Activated T-helper 1 cell treated with anti-CD3 and anti-CD28 coated beads, Interleukin-12 subunit alpha, Interleukin-12 subunit beta, Interleukin-2, Interleukin-4 antibody, amounts not matched to agents 30 ng/mL and 10 ng/mL and 1 ng/mL, durations not matched to agents 14 hours and 24 hours and 36 hours (primary cell): ENCODE measurements at regions not wholly inside any gene's neighbourhood (a gene's known extent, or its start where the extent isn't known, plus 50 kb on each side); places are given as distances from the start of the nearest gene placed in this dataset.

Experiments used
- DNase-seq: peaks from one replicate; pipeline ENCODE4 v3.0.0; 2021; ENCODE audit warnings: low spot score
- H3K27ac Mint-ChIP-seq: one replicate; pipeline ENCODE4 v1.8.0; 2021; ENCODE audit warnings: mild to moderate bottlenecking, mixed read lengths
- H3K27me3 Mint-ChIP-seq: one replicate; pipeline ENCODE4 v1.8.0; 2022; ENCODE audit warnings: mild to moderate bottlenecking, moderate library complexity, mixed read lengths; ENCODE audit not compliant: insufficient read depth
- H3K36me3 Mint-ChIP-seq: one replicate; pipeline ENCODE4 v1.8.0; 2021; ENCODE audit warnings: low read depth, mixed read lengths
- H3K4me1 Mint-ChIP-seq: one replicate; pipeline ENCODE4 v1.8.0; 2021; ENCODE audit warnings: low read depth, mixed read lengths
- H3K4me3 Mint-ChIP-seq: one replicate; pipeline ENCODE4 v1.8.0; 2021; ENCODE audit warnings: mild to moderate bottlenecking, moderate library complexity, mixed read lengths
- H3K9me3 Mint-ChIP-seq: one replicate; pipeline ENCODE4 v1.8.0; 2021; ENCODE audit warnings: mixed read lengths
- intact Hi-C: fragments of 100-400 bp; cut with micrococcal nuclease; formaldehyde crosslinking; loops from one replicate; pipeline ENCODE4 v1.15.1; 2024

- H3K27ac Mint-ChIP-seq: no peak overlapping the region
- H3K36me3 Mint-ChIP-seq: no peaks in the 10 kb centered on the region
- intact Hi-C loops: no loop called here
- no peak for DNase-seq
- H3K4me1 Mint-ChIP-seq: no peaks in the 10 kb centered on the region
- no peaks in the 10 kb centered on the region for H3K9me3 Mint-ChIP-seq
- no peaks in the 10 kb centered on the region for H3K27me3 Mint-ChIP-seq
- H3K4me3 Mint-ChIP-seq: no peak overlapping the region
These were observed 442.3 kb upstream of the MKI67 start for GRCh38 chr10:128568491-128568890.

DNA sequence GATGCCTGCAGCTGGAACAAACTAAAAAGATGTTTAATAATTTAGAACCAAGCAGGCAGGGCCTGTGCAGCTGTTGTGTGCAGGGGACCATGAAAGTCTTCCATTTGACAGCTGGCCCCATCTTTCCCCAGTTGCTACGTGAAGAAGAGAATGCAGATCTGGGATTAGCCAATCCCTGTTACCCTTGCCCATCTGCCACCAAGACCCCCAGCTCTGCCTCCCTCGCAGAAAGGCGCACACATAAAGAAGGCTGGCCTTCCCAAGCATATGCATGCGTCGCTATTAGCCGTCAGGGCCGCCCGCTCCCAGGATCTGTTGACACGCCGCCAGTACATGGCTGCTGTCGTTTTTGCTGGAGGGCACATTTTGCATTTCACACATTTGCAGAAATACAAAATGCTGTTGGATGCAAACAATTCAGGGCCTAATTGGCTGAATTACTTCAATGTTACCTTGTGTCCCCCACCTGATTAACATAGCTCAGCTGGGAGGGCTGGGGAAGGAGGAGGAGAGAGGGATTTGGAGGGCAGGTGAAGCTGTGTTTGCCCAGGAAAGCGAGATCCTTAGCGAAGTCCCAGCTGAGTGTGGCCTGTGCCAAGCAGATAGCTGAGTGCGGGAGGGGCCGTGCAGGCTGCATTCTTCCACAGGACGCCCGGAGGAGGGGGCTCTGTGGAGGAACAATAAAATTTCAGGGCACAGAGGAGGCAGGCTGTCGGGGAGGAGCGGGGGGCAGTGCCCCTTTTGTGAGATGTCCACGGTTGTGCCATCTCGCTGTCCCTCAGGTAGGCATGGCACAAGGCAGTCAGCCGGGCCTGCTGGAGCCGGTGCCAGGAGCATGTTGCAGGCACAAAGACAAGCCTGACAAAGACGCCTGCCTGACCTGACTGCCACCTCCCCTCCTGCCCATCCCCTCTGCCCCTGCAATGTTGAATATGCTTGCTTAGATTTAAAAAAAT, 443.0 kb upstream of the MKI67 start:
- no peak for DNase-seq
- Mint-ChIP-seq H3K36me3 (no peaks in the 10 kb centered on the region), H3K9me3 (no peaks in the 10 kb centered on the region), H3K27me3 (no peaks in the 10 kb centered on the region), H3K27ac (no peak overlapping the region), H3K4me3 (no peak overlapping the region), H3K4me1 (no peaks in the 10 kb centered on the region)
- intact Hi-C loops: no loop called here

DNA sequence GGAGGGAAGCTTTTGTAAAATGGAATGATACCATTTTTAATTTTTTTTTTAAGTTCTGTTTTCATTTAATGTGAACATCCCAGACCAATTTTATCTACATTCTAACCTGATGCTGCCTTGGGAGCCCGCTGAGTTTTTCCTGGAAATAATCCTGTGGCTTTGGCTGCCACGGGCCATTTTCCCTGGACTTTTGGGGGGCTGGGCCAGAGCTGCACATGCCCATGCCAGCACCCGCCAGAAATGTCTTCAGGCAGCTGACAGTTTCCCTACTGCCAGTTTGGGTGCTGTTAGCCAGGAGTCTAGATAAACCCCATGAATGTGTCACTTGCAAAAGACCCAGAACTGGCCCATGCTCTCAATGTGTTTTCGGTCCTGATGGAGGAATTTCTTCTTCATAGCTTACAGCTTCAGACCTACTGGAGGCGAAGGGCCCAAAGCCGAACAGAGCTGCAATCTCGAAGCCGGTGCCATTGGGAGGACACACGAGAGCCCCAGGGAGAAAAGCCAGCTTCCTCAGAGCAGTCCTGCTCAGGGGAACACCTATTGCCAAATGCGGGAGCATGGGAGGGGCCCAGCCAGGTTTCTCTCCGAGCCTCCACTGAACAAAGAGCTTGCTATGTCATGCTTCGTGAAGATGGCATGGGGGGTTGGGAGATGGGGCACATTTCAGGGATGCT, 444.2 kb upstream of the MKI67 start:
- DNase-seq: no peak
- H3K4me3 Mint-ChIP-seq: no peak overlapping the region
- no peaks in the 10 kb centered on the region for H3K4me1 Mint-ChIP-seq
- no peaks in the 10 kb centered on the region for H3K36me3 Mint-ChIP-seq
- H3K9me3 Mint-ChIP-seq: no peaks in the 10 kb centered on the region
- no peak overlapping the region for H3K27ac Mint-ChIP-seq
- H3K27me3 Mint-ChIP-seq: no peaks in the 10 kb centered on the region
- intact Hi-C loops: no loop called here

DNA sequence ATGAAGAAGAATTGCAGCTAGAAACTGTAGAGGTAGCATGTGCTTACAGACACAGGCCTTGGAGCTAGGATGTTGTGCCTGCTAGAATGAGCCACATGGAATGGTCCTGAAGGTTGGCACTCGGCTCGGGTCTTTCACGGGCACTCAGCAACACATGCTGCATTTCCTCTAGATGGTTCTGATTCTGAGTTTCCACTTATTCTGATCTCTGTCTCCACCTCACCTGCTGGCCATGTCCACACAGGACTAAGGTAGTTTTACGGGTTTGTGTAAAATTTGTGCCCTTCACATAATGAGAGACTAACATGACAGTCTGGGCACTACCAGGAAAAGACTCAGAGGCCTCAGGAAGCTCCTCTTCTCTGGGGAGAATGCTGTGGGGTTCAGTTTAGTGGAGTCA, 444.8 kb upstream of the MKI67 start:
- no peak overlapping the region for H3K27ac Mint-ChIP-seq
- intact Hi-C loops: no loop called here
- no peaks in the 10 kb centered on the region for H3K36me3 Mint-ChIP-seq
- H3K9me3 Mint-ChIP-seq: no peaks in the 10 kb centered on the region
- no peaks in the 10 kb centered on the region for H3K27me3 Mint-ChIP-seq
- H3K4me3 Mint-ChIP-seq: no peak overlapping the region
- no peak for DNase-seq
- H3K4me1 Mint-ChIP-seq: no peaks in the 10 kb centered on the region

GRCh38 chr10:128571745-128572144, 445.5 kb upstream of the MKI67 start:
- H3K4me3 Mint-ChIP-seq: no peak overlapping the region
- H3K36me3 Mint-ChIP-seq: no peaks in the 10 kb centered on the region
- no peak overlapping the region for H3K27ac Mint-ChIP-seq
- intact Hi-C loops: no loop called here
- no peaks in the 10 kb centered on the region for H3K4me1 Mint-ChIP-seq
- DNase-seq: no peak
- no peaks in the 10 kb centered on the region for H3K27me3 Mint-ChIP-seq
- no peaks in the 10 kb centered on the region for H3K9me3 Mint-ChIP-seq

DNA sequence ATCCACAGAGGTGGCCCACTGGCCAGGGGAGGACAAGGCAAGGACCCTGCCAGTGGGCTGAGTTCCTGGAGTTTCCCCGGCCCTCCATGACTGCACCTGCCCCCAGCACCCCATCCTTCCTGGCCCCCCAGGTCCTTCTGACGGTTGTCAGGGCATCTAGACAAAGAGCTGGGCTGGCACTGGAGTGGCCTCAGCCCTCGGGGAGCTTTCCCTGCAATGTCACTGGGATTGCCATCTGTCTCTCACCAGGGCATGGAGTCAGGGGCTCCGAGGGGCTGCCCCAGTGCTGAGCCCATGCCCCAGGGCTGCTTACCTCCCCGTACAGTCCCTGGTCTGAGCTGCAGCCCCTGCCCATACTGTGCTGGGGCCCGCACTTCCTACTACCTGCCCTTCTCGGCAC, 446.5 kb upstream of the MKI67 start:
- Mint-ChIP-seq H3K27ac (no peak overlapping the region), H3K4me3 (no peak overlapping the region), H3K9me3 (no peaks in the 10 kb centered on the region), H3K36me3 (no peaks in the 10 kb centered on the region), H3K4me1 (no peaks in the 10 kb centered on the region), H3K27me3 (no peaks in the 10 kb centered on the region)
- intact Hi-C loops: no loop called here
- no peak for DNase-seq

- no peak overlapping the region for H3K4me3 Mint-ChIP-seq
- no peaks in the 10 kb centered on the region for H3K36me3 Mint-ChIP-seq
- no peaks in the 10 kb centered on the region for H3K4me1 Mint-ChIP-seq
- intact Hi-C loops: no loop called here
- no peaks in the 10 kb centered on the region for H3K9me3 Mint-ChIP-seq
- no peak for DNase-seq
- H3K27me3 Mint-ChIP-seq: no peaks in the 10 kb centered on the region
- no peak overlapping the region for H3K27ac Mint-ChIP-seq
These were observed 447.1 kb upstream of the MKI67 start for GRCh38 chr10:128573281-128573845.

DNA sequence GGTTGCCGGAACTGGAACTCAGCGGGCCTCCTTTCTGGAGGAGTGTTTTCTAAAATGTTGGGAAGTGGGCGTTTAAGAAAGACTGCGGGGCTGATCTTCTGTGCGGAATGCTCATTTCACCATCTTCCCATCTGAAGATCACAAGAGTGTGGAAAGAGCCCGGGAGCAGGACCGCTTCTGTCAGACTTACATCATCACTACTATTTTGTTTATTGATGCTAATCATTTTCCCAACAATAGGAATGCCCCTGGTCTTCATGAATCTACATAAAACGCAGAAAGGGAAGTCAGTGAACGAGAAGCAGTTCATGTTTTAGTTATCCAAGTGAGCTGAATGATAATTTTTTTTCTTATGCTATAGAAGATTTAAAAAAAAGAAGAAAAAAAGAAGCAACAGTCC, 447.8 kb upstream of the MKI67 start:
- Mint-ChIP-seq H3K27me3 (no peaks in the 10 kb centered on the region), H3K4me1 (no peaks in the 10 kb centered on the region), H3K27ac (no peak overlapping the region), H3K4me3 (no peak overlapping the region), H3K36me3 (no peaks in the 10 kb centered on the region), H3K9me3 (no peaks in the 10 kb centered on the region)
- DNase-seq: no peak
- intact Hi-C loops: no loop called here

- no peak for DNase-seq
These were observed 448.5 kb upstream of the MKI67 start for GRCh38 chr10:128574581-128575210.

GRCh38 chr10:128575761-128576160, 449.5 kb upstream of the MKI67 start:
- intact Hi-C loops: no loop called here
- no peaks in the 10 kb centered on the region for H3K36me3 Mint-ChIP-seq
- no peak overlapping the region for H3K4me3 Mint-ChIP-seq
- H3K4me1 Mint-ChIP-seq: no peaks in the 10 kb centered on the region
- H3K9me3 Mint-ChIP-seq: no peaks in the 10 kb centered on the region
- H3K27me3 Mint-ChIP-seq: no peaks in the 10 kb centered on the region
- no peak for DNase-seq
- no peak overlapping the region for H3K27ac Mint-ChIP-seq

More at GRCh38 chr10:128574581-128575210, 448.5 kb upstream of the MKI67 start:
- Mint-ChIP-seq H3K9me3 (no peaks in the 10 kb centered on the region), H3K27ac (no peak overlapping the region), H3K4me3 (no peak overlapping the region), H3K4me1 (no peaks in the 10 kb centered on the region), H3K27me3 (no peaks in the 10 kb centered on the region), H3K36me3 (no peaks in the 10 kb centered on the region)
- intact Hi-C loops: no loop called here

GRCh38 chr10:128576336-128576735, 450.1 kb upstream of the MKI67 start:
- Mint-ChIP-seq H3K4me3 (no peak overlapping the region), H3K9me3 (no peaks in the 10 kb centered on the region), H3K27me3 (no peaks in the 10 kb centered on the region), H3K27ac (no peak overlapping the region), H3K36me3 (no peaks in the 10 kb centered on the region), H3K4me1 (no peaks in the 10 kb centered on the region)
- intact Hi-C loops: no loop called here
- no peak for DNase-seq

DNA sequence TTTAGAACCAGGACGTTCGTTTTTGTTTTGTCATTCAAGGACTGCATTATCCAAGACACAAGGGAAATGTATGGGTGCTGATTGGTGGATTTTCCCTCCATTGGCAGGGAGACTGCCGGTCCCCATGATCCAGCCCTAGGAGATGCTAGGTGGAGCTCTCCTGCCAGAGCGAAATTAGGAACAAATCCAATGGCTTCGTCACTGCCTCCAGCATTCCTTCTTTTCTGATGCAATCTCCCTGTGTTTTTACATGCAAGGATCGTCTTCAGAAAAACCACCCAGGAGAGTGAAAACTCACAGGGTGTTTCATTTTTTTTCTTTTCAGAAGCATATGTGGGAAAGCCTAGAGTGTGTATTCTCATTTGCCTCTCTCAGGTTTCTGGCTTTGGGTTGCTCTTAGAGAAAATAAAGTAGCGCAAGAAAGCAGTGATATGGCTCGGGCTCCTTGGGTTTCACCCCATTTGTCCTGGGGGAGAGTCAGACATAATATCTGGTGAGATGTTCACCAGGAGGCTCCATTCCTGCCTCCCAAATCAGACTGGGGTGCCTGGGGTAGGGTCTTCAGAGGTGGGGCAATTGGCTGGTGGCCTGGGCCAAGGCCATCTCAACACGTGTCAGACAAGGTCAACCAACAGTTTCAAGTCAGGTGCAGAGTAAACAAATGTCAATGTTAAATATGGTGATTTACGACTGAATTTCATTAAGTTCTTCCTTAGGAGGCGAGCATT, 450.9 kb upstream of the MKI67 start:
- Mint-ChIP-seq H3K27ac (no peak overlapping the region), H3K4me3 (no peak overlapping the region), H3K4me1 (no peaks in the 10 kb centered on the region), H3K9me3 (no peaks in the 10 kb centered on the region), H3K27me3 (no peaks in the 10 kb centered on the region), H3K36me3 (no peaks in the 10 kb centered on the region)
- no peak for DNase-seq
- intact Hi-C loops: no loop called here
